DMS53 (cell line): ENCODE measurements at regions not wholly inside any gene's neighbourhood (a gene's known extent, or its start where the extent isn't known, plus 50 kb on each side); places are given as distances from the start of the nearest gene placed in this dataset.
A peak's percentile ranks its signal among the peaks of the same experiment; 100 is the strongest.

Experiments
- DNase-seq: peaks from one replicate; lab custom pipeline; 2025; lab: John Stamatoyannopoulos, UW

- no peak for DNase-seq
Measured at GRCh38 chr2:188217264-188217663, 74.4 kb upstream of the GULP1 start.

- no peak for DNase-seq
Measured at GRCh38 chr2:188219541-188219940, 72.1 kb upstream of the GULP1 start.

GRCh38 chr2:188220535-188220934 is 71.1 kb upstream of the GULP1 start:
- DNase-seq, result no peak

- no peak for DNase-seq
Measured at GRCh38 chr2:188227713-188228112, 64.0 kb upstream of the GULP1 start.

GRCh38 chr2:188235364-188235763 is 56.3 kb upstream of the GULP1 start:
- no peak for DNase-seq

GRCh38 chr2:188238386-188238785 is 53.3 kb upstream of the GULP1 start:
- DNase-seq, result peak; percentile 18
